NCI-H2196 treated with DMSO at 0.1 percent for 48 hours (cell line): ENCODE measurements at regions not wholly inside any gene's neighbourhood (a gene's known extent, or its start where the extent isn't known, plus 50 kb on each side); places are given as distances from the start of the nearest gene placed in this dataset.
A peak's percentile ranks its signal among the peaks of the same experiment; 100 is the strongest.

Experiments used
- DNase-seq: peaks from one replicate; lab custom pipeline; 2025; ENCODE audit not compliant: unreplicated experiment; lab: John Stamatoyannopoulos, UW

- no peak for DNase-seq
Measured at GRCh38 chr1:168865850-168866620, 137.0 kb upstream of the DPT start.

- DNase-seq: no peak
Measured at GRCh38 chr1:168867941-168868634, 139.1 kb upstream of the DPT start.

GRCh38 chr1:168871531-168871930 lies 142.5 kb upstream of the DPT start:
- no peak for DNase-seq

- no peak for DNase-seq
Measured at GRCh38 chr1:168875831-168876230, 146.8 kb upstream of the DPT start.

GRCh38 chr1:168876830-168877229 lies 147.8 kb upstream of the DPT start:
- DNase-seq: no peak

- DNase-seq: peak; percentile 49
Measured at GRCh38 chr1:168879896-168880734, 151.1 kb upstream of the DPT start.

- DNase-seq: no peak
Measured at GRCh38 chr1:168881656-168882260, 152.8 kb upstream of the DPT start.

- DNase-seq: no peak
Measured at GRCh38 chr1:168887381-168887780, 158.4 kb upstream of the DPT start.

- DNase-seq: no peak
Measured at GRCh38 chr1:168888418-168888817, 159.4 kb upstream of the DPT start.

- DNase-seq: no peak
Measured at GRCh38 chr1:168892931-168893330, 163.9 kb upstream of the DPT start.

- DNase-seq: no peak
Measured at GRCh38 chr1:168893359-168893801, 164.4 kb upstream of the DPT start.

GRCh38 chr1:168894397-168894903 lies 165.4 kb upstream of the DPT start:
- no peak for DNase-seq

- DNase-seq: no peak
Measured at GRCh38 chr1:168897249-168897648, 168.2 kb upstream of the DPT start.

- DNase-seq: no peak
Measured at GRCh38 chr1:168903237-168903830, 174.3 kb upstream of the DPT start.

- no peak for DNase-seq
Measured at GRCh38 chr1:168905633-168906032, 176.6 kb upstream of the DPT start.

- no peak for DNase-seq
Measured at GRCh38 chr1:168906367-168906766, 177.4 kb upstream of the DPT start.

- DNase-seq: peak; percentile 35
Measured at GRCh38 chr1:168907053-168907452, 178.0 kb upstream of the DPT start.

GRCh38 chr1:168907786-168908348 lies 178.9 kb upstream of the DPT start:
- DNase-seq: no peak

- DNase-seq: no peak
Measured at GRCh38 chr1:168910403-168910802, 181.4 kb upstream of the DPT start.

GRCh38 chr1:168911370-168911769 lies 182.4 kb upstream of the DPT start:
- no peak for DNase-seq
